Astrocyte of the cerebellum (primary cell): ENCODE measurements at regions not wholly inside any gene's neighbourhood (a gene's known extent, or its start where the extent isn't known, plus 50 kb on each side); places are given as distances from the start of the nearest gene placed in this dataset.

ENCODE experiments used
- DNase-seq: peaks from one replicate; pipeline ENCODE4 v3.0.0-alpha.2; 2011; ENCODE audit warnings: low read depth
- H3K4me3 ChIP-seq: 2 replicates; pipeline ENCODE4 v1.5.1; 2011; ENCODE audit warnings: mild to moderate bottlenecking, low read depth, low read length, moderate library complexity
- CTCF ChIP-seq: IDR thresholded peaks from 2 replicates; pipeline ENCODE4 v1.5.1; 2012; ENCODE audit warnings: low read length, low read depth, moderate library complexity, mild to moderate bottlenecking; ENCODE audit errors: missing control alignments
- in situ Hi-C: cut with HindIII; loops from 2 replicates; pipeline ENCODE4 v1.10.0; 2017; ENCODE audit warnings: low sequenced_read_pairs

GRCh38 chr21:15586752-15587427 lies 142.9 kb upstream of the USP25 start:
- no peak for TF ChIP-seq CTCF
- in situ Hi-C loops: no loop called here

GRCh38 chr21:15592271-15592860 lies 137.4 kb upstream of the USP25 start:
- in situ Hi-C loops: no loop called here
- DNase-seq: peak; percentile 49
- peak; percentile 40 for TF ChIP-seq CTCF
- no peak overlapping the region for H3K4me3 ChIP-seq

More at GRCh38 chr21:15586752-15587427, 142.9 kb upstream of the USP25 start:
- DNase-seq: no peak
- no peak overlapping the region for H3K4me3 ChIP-seq

- DNase-seq: no peak
- in situ Hi-C loops: no loop called here
- no peak for TF ChIP-seq CTCF
Observed at GRCh38 chr21:15592957-15593356, 136.8 kb upstream of the USP25 start.

GRCh38 chr21:15601390-15601789 lies 128.4 kb upstream of the USP25 start:
- in situ Hi-C loops: no loop called here
- no peak for TF ChIP-seq CTCF
- DNase-seq: no peak
- H3K4me3 ChIP-seq: no peak overlapping the region

More at GRCh38 chr21:15592957-15593356, 136.8 kb upstream of the USP25 start:
- no peak overlapping the region for H3K4me3 ChIP-seq

- peak; percentile 6 for DNase-seq
- no peak overlapping the region for H3K4me3 ChIP-seq
- TF ChIP-seq CTCF: no peak
- in situ Hi-C loops: no loop called here
Observed at GRCh38 chr21:15604413-15604812, 125.4 kb upstream of the USP25 start.

GRCh38 chr21:15614766-15615165 lies 115.0 kb upstream of the USP25 start:
- DNase-seq: peak; percentile 55
- no peak overlapping the region for H3K4me3 ChIP-seq
- in situ Hi-C loops: no loop called here
- no peak for TF ChIP-seq CTCF
